Right renal cortex interstitium (tissue), 3 donors: ENCODE measurements at regions not wholly inside any gene's neighbourhood (a gene's known extent, or its start where the extent isn't known, plus 50 kb on each side); places are given as distances from the start of the nearest gene placed in this dataset.
"Not testable (repeated sequence)": the region's sequence is repeated elsewhere in the genome, so short reads cannot be mapped to it uniquely, and the experiment has no call there.

Experiments
- DNase-seq, 3 donors: peaks; one replicate each; pipeline ENCODE4 v3.0.0-alpha.2; 2013; ENCODE audit warnings: low read depth in 3 of 3, low spot score in 2 of 3

GRCh38 chr3:59374091-59374817, 324.4 kb upstream of the CFAP20DC start:
- no peak for DNase-seq

DNA sequence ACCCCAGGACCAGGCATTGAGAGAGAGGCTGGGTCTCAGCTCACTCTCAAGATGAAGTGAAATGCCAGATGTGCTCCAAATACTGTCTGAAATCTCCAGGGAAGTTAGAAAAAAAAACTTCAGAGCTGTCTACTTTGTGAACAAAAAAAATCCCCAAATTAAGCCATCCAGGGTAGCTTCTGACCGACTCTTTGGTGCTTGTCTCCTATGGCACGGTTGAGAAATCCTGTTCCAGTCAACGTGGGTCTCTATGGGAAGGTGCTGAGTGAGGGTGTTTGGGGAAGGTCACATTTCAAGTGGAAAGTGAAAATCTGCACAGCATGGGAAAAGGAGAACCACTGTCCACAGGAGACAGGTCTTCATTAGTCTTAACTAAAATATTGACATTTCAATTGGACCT, 322.5 kb upstream of the CFAP20DC start:
- DNase-seq, result no peak

- no peak for DNase-seq
Observed at GRCh38 chr3:59368900-59369675, 319.3 kb upstream of the CFAP20DC start.

DNA sequence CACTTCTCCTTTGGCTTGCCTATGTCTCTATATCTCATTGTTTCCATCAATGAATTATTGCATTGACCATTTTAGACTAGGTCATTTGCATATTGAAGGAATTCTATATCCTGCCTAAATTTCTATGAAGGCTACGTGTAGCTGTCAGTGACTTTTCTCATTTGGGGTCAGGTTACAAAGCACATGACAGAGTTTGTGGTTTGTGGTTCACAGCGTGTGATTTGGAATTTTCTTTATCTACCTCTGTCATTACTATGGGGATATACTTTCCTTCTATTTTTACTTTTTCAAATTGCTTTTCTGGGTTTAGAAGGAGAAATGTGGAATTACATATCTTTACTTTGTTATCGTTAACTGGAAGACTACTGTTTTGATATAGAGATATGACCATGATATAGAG, 317.3 kb upstream of the CFAP20DC start:
- no peak for DNase-seq

- DNase-seq, result no peak
Observed at GRCh38 chr3:59366218-59366617, 316.4 kb upstream of the CFAP20DC start.

DNA sequence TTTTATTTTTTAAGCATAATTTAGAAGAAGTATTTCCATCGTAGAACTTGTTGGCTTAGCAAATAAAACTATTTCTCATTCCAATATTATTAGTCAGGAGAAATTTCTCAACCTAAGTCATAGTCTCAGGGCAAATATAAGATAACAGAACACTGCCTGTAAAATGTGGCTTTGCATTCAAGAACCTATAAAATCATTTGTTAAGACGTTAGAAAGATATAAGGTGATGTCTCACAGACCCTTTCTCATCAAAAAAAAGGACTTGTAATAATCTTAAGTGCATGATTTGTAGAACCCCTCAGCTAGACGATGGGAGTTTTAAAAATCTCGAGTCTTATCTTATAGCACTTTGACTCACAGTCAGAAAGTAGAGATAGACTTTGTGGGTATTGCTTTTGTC, 314.7 kb upstream of the CFAP20DC start:
- DNase-seq, result no peak

GRCh38 chr3:59360312-59360711, 310.5 kb upstream of the CFAP20DC start:
- DNase-seq, result not testable (repeated sequence)

DNA sequence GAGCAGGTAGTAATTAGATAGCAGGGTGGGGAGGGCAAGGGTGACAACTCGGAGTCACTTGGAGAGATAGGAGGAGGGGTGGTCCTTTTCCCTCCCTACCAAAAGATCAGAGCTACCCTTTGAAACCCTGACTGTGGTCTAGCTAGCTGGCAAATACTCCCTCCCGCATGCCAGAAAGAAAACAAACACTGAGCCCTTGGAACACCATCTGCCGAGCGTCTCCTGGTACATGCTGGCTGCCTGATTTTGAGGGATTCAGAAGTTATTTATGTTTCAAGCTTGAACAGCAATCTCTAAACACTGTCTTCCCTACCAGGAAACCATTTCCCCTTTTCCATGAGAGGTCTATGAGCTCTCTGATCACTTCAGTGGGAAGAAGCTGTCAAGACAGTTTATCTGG, 291.6 kb upstream of the CFAP20DC start:
- no peak for DNase-seq

- no peak for DNase-seq
Observed at GRCh38 chr3:59339818-59340217, 290.0 kb upstream of the CFAP20DC start.

- no peak for DNase-seq
Observed at GRCh38 chr3:59338934-59339333, 289.1 kb upstream of the CFAP20DC start.

- DNase-seq, result no peak
Observed at GRCh38 chr3:59335338-59335737, 285.5 kb upstream of the CFAP20DC start.

DNA sequence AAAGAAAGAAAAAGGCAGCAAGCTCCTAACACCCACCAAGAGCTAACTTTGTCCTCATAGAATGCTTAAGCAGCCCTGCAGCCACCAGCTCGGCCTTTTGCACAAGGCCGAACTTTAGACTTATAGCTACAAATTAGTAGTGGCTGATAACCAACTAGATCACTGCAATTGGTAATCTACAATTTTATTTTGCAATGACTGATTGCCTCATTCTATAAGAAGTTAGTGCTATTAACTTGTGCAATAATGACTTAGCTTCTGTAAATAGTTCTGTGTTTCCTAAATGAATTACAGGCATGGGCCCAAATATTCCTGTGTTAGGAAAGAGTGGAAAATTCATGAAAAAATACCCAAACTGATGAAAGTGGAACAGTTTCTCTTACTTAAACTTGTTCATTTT, 284.8 kb upstream of the CFAP20DC start:
- no peak for DNase-seq

- no peak for DNase-seq
Observed at GRCh38 chr3:59327376-59327808, 277.6 kb upstream of the CFAP20DC start.

- no peak for DNase-seq
Observed at GRCh38 chr3:59326246-59327024, 276.6 kb upstream of the CFAP20DC start.

- DNase-seq, result no peak
Observed at GRCh38 chr3:59321881-59322540, 272.2 kb upstream of the CFAP20DC start.

GRCh38 chr3:59320080-59320479, 270.3 kb upstream of the CFAP20DC start:
- no peak for DNase-seq

GRCh38 chr3:59319442-59319841, 269.6 kb upstream of the CFAP20DC start:
- DNase-seq, result no peak

- no peak for DNase-seq
Observed at GRCh38 chr3:59318881-59319280, 269.1 kb upstream of the CFAP20DC start.

DNA sequence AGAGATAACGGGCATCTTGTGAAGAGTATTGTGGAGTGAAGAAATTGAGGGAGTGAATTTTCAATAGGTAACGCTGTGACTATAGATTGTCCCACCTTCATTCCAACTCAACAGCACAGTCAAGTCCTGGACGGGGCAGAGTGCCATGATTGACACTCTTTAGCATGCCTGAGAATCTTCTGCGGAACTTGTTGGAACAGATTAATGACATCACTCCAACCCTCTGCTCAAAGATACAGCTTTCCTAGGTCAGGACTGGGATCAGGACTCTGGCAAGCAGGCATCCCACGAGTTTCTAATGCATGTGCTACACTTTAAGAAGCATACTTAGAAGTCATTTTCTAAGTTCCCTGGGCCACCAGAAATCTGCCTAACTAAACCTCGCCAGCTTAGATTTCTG, 267.6 kb upstream of the CFAP20DC start:
- DNase-seq, result no peak

- no peak for DNase-seq
Observed at GRCh38 chr3:59316688-59317275, 267.0 kb upstream of the CFAP20DC start.

GRCh38 chr3:59313365-59313764, 263.5 kb upstream of the CFAP20DC start:
- no peak for DNase-seq
